ENCODE measurements at regions not wholly inside any gene's neighbourhood (a gene's known extent, or its start where the extent isn't known, plus 50 kb on each side); places are given as distances from the start of the nearest gene placed in this dataset.
A peak's percentile ranks its signal among the peaks of the same experiment; 100 is the strongest.

DNA sequence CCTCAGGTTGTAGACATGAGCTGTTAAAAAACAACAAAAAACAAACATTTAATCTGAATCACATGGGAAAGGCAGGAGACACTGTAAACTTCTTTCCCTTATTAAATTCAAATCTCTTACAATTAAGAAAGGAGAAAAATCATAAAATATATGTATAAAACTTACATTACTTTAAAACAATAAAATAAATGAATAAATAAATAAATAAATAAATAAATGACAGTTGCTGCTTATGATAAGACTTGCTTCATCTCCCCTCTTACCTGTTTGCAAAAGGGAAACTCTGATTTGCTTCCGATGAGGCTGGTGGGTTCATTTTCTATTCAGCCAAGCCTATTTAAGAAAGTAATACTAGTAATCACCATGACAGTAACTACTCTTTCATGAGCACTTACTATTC is 353.4 kb upstream of the TBL1XR1 start:
- ATAC-seq, result no peak
- TF ChIP-seq TOX (CRISPR knock-in tag; IDR thresholded peaks at IDR 0.05; ENCODE audit: borderline replicate concordance), result no peak
- TF ChIP-seq, protein P1, sequence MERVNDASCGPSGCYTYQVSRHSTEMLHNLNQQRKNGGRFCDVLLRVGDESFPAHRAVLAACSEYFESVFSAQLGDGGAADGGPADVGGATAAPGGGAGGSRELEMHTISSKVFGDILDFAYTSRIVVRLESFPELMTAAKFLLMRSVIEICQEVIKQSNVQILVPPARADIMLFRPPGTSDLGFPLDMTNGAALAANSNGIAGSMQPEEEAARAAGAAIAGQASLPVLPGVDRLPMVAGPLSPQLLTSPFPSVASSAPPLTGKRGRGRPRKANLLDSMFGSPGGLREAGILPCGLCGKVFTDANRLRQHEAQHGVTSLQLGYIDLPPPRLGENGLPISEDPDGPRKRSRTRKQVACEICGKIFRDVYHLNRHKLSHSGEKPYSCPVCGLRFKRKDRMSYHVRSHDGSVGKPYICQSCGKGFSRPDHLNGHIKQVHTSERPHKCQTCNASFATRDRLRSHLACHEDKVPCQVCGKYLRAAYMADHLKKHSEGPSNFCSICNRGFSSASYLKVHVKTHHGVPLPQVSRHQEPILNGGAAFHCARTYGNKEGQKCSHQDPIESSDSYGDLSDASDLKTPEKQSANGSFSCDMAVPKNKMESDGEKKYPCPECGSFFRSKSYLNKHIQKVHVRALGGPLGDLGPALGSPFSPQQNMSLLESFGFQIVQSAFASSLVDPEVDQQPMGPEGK (CRISPR knock-in tag; IDR thresholded peaks at IDR 0.05; ENCODE audit: borderline replicate concordance), result no peak
- no peak for TF ChIP-seq BACH2 (CRISPR knock-in tag; IDR thresholded peaks at IDR 0.05; ENCODE audit: borderline replicate concordance)

DNA sequence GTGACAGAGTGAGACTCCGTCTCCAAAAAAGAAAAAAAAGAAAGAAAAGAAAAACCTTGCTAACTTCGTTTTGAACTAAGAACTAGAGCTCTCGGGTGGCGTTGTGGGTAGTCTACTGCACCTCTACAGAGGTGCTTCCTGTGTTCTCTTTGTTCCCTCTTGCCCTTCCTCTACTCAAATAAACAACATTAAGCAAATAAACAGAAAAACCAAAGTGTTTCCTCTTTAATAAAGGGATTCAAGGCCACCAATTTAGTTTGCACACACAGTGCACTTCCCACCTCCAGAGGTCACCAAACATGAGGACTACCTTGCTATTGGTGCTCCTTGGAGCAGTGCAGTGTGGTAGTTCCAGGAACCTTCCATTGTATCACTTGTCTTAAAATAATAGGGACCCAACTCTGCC is 354.2 kb upstream of the TBL1XR1 start:
- TF ChIP-seq ZFP3 (CRISPR knock-in tag; IDR thresholded peaks at IDR 0.05) (no peak), ARNTL (CRISPR knock-in tag; IDR thresholded peaks at IDR 0.05; ENCODE audit: borderline replicate concordance, low read depth) (no peak), ZNF70 (CRISPR knock-in tag; IDR thresholded peaks at IDR 0.05) (no peak), SNAI2 (CRISPR knock-in tag; IDR thresholded peaks at IDR 0.05) (no peak), TOX (CRISPR knock-in tag; IDR thresholded peaks at IDR 0.05; ENCODE audit: borderline replicate concordance) (no peak), ESRRG (CRISPR knock-in tag; IDR thresholded peaks at IDR 0.05) (no peak), CSDC2 (CRISPR knock-in tag; IDR thresholded peaks at IDR 0.05) (no peak), GLIS3 (CRISPR knock-in tag; IDR thresholded peaks at IDR 0.05) (no peak), ZNF565 (CRISPR knock-in tag; conservative IDR thresholded peaks at IDR 0.05; ENCODE audit: low read depth) (no peak), ZC3H10 (CRISPR knock-in tag; IDR thresholded peaks at IDR 0.05) (no peak), RARB (CRISPR knock-in tag; IDR thresholded peaks at IDR 0.05) (no peak), TCF4 (CRISPR knock-in tag; IDR thresholded peaks at IDR 0.05; ENCODE audit: borderline replicate concordance) (no peak), ZFP30 (CRISPR knock-in tag; IDR thresholded peaks at IDR 0.05) (no peak), ZNF8 (CRISPR knock-in tag; IDR thresholded peaks at IDR 0.05) (no peak), BACH2 (CRISPR knock-in tag; IDR thresholded peaks at IDR 0.05; ENCODE audit: borderline replicate concordance) (no peak)
- TF ChIP-seq, protein P2, sequence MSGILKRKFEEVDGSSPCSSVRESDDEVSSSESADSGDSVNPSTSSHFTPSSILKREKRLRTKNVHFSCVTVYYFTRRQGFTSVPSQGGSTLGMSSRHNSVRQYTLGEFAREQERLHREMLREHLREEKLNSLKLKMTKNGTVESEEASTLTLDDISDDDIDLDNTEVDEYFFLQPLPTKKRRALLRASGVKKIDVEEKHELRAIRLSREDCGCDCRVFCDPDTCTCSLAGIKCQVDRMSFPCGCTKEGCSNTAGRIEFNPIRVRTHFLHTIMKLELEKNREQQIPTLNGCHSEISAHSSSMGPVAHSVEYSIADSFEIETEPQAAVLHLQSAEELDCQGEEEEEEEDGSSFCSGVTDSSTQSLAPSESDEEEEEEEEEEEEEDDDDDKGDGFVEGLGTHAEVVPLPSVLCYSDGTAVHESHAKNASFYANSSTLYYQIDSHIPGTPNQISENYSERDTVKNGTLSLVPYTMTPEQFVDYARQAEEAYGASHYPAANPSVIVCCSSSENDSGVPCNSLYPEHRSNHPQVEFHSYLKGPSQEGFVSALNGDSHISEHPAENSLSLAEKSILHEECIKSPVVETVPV (CRISPR knock-in tag; IDR thresholded peaks at IDR 0.05), result no peak
- TF ChIP-seq, protein P3, sequence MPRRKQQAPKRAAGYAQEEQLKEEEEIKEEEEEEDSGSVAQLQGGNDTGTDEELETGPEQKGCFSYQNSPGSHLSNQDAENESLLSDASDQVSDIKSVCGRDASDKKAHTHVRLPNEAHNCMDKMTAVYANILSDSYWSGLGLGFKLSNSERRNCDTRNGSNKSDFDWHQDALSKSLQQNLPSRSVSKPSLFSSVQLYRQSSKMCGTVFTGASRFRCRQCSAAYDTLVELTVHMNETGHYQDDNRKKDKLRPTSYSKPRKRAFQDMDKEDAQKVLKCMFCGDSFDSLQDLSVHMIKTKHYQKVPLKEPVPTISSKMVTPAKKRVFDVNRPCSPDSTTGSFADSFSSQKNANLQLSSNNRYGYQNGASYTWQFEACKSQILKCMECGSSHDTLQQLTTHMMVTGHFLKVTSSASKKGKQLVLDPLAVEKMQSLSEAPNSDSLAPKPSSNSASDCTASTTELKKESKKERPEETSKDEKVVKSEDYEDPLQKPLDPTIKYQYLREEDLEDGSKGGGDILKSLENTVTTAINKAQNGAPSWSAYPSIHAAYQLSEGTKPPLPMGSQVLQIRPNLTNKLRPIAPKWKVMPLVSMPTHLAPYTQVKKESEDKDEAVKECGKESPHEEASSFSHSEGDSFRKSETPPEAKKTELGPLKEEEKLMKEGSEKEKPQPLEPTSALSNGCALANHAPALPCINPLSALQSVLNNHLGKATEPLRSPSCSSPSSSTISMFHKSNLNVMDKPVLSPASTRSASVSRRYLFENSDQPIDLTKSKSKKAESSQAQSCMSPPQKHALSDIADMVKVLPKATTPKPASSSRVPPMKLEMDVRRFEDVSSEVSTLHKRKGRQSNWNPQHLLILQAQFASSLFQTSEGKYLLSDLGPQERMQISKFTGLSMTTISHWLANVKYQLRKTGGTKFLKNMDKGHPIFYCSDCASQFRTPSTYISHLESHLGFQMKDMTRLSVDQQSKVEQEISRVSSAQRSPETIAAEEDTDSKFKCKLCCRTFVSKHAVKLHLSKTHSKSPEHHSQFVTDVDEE (CRISPR knock-in tag; IDR thresholded peaks at IDR 0.05), result no peak
- TF ChIP-seq, protein P4, sequence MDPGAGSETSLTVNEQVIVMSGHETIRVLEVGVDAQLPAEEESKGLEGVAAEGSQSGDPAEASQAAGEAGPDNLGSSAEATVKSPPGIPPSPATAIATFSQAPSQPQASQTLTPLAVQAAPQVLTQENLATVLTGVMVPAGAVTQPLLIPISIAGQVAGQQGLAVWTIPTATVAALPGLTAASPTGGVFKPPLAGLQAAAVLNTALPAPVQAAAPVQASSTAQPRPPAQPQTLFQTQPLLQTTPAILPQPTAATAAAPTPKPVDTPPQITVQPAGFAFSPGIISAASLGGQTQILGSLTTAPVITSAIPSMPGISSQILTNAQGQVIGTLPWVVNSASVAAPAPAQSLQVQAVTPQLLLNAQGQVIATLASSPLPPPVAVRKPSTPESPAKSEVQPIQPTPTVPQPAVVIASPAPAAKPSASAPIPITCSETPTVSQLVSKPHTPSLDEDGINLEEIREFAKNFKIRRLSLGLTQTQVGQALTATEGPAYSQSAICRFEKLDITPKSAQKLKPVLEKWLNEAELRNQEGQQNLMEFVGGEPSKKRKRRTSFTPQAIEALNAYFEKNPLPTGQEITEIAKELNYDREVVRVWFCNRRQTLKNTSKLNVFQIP (CRISPR knock-in tag; IDR thresholded peaks at IDR 0.05; ENCODE audit: borderline replicate concordance, low read depth), result no peak
- TF ChIP-seq, protein P1 (CRISPR knock-in tag; IDR thresholded peaks at IDR 0.05; ENCODE audit: borderline replicate concordance), result no peak
- TF ChIP-seq, protein P5, sequence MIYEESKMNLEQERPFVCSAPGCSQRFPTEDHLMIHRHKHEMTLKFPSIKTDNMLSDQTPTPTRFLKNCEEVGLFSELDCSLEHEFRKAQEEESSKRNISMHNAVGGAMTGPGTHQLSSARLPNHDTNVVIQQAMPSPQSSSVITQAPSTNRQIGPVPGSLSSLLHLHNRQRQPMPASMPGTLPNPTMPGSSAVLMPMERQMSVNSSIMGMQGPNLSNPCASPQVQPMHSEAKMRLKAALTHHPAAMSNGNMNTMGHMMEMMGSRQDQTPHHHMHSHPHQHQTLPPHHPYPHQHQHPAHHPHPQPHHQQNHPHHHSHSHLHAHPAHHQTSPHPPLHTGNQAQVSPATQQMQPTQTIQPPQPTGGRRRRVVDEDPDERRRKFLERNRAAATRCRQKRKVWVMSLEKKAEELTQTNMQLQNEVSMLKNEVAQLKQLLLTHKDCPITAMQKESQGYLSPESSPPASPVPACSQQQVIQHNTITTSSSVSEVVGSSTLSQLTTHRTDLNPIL (CRISPR knock-in tag; IDR thresholded peaks at IDR 0.05; ENCODE audit: low read depth), result no peak
- peak; percentile 28; the same call in 1 of the 3 replicates for ATAC-seq

Data from SK-N-SH treated with all-trans-retinoic acid at 6 μM for 48 hours (cell line).